ENCODE measurements at regions not wholly inside any gene's neighbourhood (a gene's known extent, or its start where the extent isn't known, plus 50 kb on each side); places are given as distances from the start of the nearest gene placed in this dataset.
"Not testable (repeated sequence)": the region's sequence is repeated elsewhere in the genome, so short reads cannot be mapped to it uniquely, and the experiment has no call there.

DNA sequence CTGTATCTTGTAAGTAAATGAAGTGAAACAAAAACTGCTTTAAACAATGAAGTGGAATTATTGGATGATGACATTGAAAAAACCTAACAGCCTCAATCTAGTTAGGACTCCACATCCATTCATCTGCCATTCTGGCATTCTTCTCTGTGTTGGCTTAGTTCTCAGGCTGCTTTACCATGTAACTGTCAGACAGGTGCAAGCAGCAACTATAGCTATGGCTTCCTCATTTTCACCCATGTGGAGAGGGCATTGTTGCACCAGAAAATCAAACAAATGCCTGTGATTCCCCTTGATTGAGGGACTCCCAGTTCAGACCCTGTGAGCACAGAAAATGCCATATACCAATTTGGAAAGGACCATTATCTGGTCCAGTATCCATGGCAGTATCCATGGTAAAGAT is 129.5 kb upstream of the NYAP2 start:
- no peak for DNase-seq (ENCODE audit: low read depth, low spot score)
- no peak overlapping the region for H3K27ac ChIP-seq

GRCh38 chr2:225254363-225254762 is 145.1 kb upstream of the NYAP2 start:
- no peak overlapping the region for H3K27ac ChIP-seq
- DNase-seq (ENCODE audit: low read depth, low spot score) = no peak

GRCh38 chr2:225244933-225245332 is 154.6 kb upstream of the NYAP2 start:
- no peak overlapping the region for H3K27ac ChIP-seq
- no peak for DNase-seq (ENCODE audit: low read depth, low spot score)

DNA sequence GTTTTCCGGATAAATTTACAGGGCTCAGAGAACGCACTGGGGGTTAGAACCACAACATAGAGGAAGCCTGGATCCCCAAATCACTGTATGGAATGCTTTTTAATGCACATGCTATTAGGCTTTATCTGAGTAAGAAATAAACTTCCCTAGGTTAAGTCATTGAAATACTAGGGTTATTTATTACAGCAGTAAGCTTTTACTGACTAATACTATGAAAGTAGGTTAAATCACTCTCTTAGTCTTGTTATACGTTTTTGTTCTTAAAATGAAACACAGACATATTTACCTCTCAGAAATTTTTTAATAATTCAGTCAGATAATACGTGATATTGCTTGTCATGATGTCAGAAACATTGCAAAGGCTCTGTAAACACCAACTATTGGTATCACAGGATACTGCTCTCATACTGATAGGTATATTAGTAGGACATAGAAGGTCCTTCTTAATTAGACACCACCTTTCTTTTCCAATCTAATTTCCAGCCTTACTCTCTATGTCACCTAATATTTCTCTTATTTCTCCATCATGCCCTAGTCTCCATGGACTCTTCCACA is 162.7 kb upstream of the NYAP2 start:
- H3K27ac ChIP-seq = no peak overlapping the region
- no peak for DNase-seq (ENCODE audit: low read depth, low spot score)

DNA sequence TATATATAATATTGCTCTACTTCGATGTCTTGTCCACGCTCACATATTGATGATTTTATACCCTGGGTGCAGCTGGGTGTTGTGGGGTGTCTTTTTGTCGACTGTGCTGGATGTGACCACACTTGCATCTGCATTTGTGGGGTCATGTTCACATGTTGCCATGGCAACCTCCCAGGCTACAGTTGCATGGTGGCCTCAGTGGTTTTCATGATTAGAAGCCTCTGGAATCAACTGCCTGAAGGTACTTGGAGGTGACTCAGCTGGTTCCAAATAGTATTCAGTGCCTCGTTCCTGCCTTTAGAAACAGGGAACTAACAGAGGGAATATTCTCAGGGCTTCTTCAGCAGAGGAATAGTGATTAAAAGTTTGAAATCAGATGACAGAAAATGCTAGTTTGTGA is 166.3 kb upstream of the NYAP2 start:
- no peak for DNase-seq (ENCODE audit: low read depth, low spot score)
- H3K27ac ChIP-seq = no peak overlapping the region

GRCh38 chr2:225231900-225232299 is 167.6 kb upstream of the NYAP2 start:
- no peak for DNase-seq (ENCODE audit: low read depth, low spot score)

GRCh38 chr2:225229346-225229745 is 170.2 kb upstream of the NYAP2 start:
- DNase-seq (ENCODE audit: low read depth, low spot score); H3K27ac ChIP-seq: not testable (repeated sequence)

More at GRCh38 chr2:225231900-225232299, 167.6 kb upstream of the NYAP2 start:
- no peak overlapping the region for H3K27ac ChIP-seq

- DNase-seq (ENCODE audit: low read depth, low spot score) = no peak
- no peak overlapping the region for H3K27ac ChIP-seq
Observed at GRCh38 chr2:225226441-225226840, 173.1 kb upstream of the NYAP2 start.

DNA sequence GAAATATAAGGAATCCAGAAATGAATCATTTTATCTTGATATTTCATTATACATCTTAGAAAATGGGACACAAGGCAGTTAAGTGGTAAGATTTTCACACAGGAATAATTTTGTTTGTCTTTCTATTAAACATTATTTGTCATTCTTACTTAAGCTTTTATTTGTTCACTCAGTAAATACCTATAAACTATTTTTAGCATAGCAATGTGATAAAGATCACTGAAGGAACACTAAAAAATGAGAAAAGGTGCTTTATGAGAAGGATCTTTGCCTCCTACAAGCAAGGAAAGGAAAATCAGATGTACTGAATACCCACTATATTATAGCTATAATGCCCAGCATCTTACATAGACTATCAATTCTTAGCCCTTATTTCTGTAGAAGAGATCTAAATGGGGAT is 176.2 kb upstream of the NYAP2 start:
- no peak for DNase-seq (ENCODE audit: low read depth, low spot score)

DNA sequence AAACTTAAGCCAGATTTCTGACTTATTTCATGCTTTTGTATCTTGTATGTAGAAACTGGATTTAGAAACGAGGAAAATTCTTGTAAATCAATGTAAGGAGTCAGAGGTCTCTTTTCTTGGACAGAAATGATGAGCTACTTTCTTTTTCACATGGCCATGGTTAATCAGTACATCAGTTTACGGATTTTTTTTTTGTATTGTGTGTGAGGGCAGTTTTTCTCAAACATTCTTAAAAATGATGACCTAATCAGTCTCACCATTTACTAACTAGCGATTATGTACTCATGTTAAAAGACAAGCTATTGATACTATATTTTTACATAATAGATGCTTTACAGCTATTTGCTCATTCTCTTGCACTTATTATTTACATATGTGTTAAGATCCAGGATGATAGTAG is 165.2 kb upstream of the DOCK10 start:
- H3K27ac ChIP-seq = no peak overlapping the region
- no peak for DNase-seq (ENCODE audit: low read depth, low spot score)

More for the DNA sequence above, 176.2 kb upstream of the NYAP2 start:
- H3K27ac ChIP-seq = no peak overlapping the region

- DNase-seq (ENCODE audit: low read depth, low spot score) = no peak
Observed at GRCh38 chr2:225207043-225207442, 164.8 kb upstream of the DOCK10 start.

DNA sequence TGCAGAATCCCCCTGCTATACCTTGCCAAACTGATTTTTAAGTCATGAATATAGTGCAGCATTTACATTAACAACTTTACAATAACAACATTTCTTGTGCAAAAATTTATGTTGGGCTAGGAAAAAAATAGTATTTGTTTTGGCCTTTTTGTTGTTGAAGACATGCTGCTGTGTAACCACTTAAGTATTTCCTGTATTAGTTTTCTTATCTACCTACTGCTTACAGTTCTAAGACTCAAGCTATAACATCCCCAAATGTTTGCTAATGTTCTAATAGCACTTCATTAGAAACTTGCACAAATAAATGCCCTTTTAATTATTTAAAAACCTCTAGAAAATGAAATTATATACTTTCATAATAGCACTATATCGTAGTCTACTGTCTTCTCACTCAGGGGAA is 154.3 kb upstream of the DOCK10 start:
- no peak overlapping the region for H3K27ac ChIP-seq
- no peak for DNase-seq (ENCODE audit: low read depth, low spot score)

More at GRCh38 chr2:225207043-225207442, 164.8 kb upstream of the DOCK10 start:
- H3K27ac ChIP-seq = no peak overlapping the region

DNA sequence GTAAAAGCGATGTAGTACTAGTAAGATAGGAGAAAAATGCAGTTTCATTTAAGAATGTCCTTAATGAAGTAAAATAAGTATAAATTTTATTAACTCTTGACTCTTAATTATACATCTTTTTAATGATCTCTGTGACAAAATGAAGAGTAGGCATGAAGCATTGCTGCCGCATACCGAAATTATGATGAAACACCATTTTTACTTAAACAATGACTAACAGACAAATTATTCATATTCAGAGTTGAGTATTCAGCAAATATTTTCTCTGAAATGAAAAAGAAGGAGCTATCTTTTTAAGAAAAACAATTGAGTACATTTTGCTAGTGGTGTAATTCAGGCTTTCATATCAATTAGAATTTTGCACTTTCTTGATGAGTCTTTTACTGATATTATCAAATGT is 150.6 kb upstream of the DOCK10 start:
- H3K27ac ChIP-seq = no peak overlapping the region
- DNase-seq (ENCODE audit: low read depth, low spot score) = no peak

DNA sequence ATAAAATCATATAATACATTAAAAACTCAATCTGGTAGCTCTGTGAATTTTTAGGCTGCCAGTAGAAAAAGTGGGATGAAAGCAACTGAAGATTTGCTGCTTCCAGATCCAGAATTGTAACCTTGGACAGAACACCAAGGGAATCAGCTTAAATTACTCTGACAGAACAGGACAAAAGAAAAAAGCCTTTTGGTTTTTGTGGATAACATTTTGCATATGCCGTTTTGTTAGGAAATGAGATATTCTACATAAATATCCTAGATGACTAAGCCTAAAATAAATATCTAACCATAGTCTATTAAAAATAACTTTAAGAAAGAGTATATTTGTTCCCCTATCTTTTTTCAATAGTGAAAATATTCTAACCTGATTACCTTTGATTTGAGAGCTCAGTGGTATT is 148.7 kb upstream of the DOCK10 start:
- H3K27ac ChIP-seq = no peak overlapping the region
- no peak for DNase-seq (ENCODE audit: low read depth, low spot score)

- DNase-seq (ENCODE audit: low read depth, low spot score) = no peak
- no peak overlapping the region for H3K27ac ChIP-seq
Observed at GRCh38 chr2:225184948-225185347, 142.7 kb upstream of the DOCK10 start.

- H3K27ac ChIP-seq = no peak overlapping the region
- DNase-seq (ENCODE audit: low read depth, low spot score) = no peak
Observed at GRCh38 chr2:225182126-225182525, 139.9 kb upstream of the DOCK10 start.

GRCh38 chr2:225177098-225177497 is 134.8 kb upstream of the DOCK10 start:
- peak; percentile 2 for DNase-seq (ENCODE audit: low read depth, low spot score)
- no peak overlapping the region for H3K27ac ChIP-seq

GRCh38 chr2:225173909-225174308 is 131.6 kb upstream of the DOCK10 start:
- no peak overlapping the region for H3K27ac ChIP-seq
- no peak for DNase-seq (ENCODE audit: low read depth, low spot score)

DNA sequence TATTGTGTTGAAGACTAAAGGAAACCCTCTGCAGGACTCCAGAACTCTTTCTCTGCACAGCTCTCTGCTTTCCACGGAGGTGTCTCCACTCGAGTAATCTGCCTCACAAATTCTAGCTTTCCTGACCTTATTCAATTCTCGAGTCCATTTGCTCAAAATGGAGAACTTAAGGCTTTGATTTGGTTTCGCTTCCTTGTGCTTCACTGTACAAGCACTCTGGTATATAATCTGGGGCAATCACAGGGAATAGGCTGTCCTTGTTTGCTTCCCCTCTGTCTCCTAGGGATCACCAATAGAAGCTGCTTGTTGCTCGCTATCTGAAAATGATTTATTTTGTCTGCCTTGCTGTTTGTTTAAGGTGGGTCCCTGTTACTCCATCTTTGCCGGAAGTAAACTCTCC is 129.1 kb upstream of the DOCK10 start:
- H3K27ac ChIP-seq = no peak overlapping the region
- DNase-seq (ENCODE audit: low read depth, low spot score) = no peak

DNA sequence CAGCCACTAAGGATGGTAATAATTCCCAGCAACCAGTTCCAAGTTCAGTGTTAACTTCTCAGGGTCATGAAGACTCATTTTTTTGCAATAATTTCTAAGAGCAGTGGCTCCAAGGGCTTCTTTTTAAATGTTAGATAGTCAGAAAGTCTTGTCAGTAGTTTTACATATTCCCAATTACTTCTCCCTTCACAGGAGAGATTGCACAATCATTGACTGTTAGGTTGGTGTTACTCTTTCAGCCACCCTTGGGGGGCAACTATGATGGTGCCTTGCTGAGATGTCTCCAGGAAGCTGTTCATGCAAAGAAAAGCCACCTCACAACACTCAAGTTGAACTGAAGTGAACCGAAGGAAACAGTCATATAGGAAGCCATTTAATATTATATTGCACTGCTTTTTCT is 127.9 kb upstream of the DOCK10 start:
- no peak for DNase-seq (ENCODE audit: low read depth, low spot score)
- H3K27ac ChIP-seq = no peak overlapping the region

GRCh38 chr2:225169396-225169795 is 127.1 kb upstream of the DOCK10 start:
- no peak overlapping the region for H3K27ac ChIP-seq
- no peak for DNase-seq (ENCODE audit: low read depth, low spot score)

DNA sequence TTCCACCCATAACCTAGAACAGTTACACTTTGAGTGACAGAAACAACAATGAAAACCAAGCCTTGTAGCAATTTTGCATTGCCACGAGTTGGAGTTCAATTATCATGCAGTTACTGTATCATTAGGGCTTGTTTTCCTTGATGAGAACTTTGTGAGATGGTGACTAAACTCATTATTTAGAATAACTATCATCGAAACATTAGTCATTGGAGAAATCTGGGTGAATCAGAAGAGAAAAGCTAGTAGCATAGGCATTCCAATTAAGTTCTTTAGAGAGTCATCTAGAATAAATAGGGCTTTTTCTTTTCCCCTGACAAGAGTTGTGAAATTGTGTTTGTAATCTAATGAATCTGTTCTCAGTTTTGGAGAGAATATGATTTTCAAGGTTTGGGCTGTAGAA is 122.8 kb upstream of the DOCK10 start:
- DNase-seq (ENCODE audit: low read depth, low spot score) = peak; percentile 3
- H3K27ac ChIP-seq = no peak overlapping the region
